GM13976 (cell line): ENCODE measurements at regions not wholly inside any gene's neighbourhood (a gene's known extent, or its start where the extent isn't known, plus 50 kb on each side); places are given as distances from the start of the nearest gene placed in this dataset.
"Not testable (repeated sequence)": the region's sequence is repeated elsewhere in the genome, so short reads cannot be mapped to it uniquely, and the experiment has no call there.

Source experiments
- DNase-seq: peaks from one replicate; pipeline ENCODE4 v3.0.0; 2012; ENCODE audit warnings: low spot score
- CTCF ChIP-seq: IDR thresholded peaks from 2 replicates; pipeline ENCODE4 v1.5.1; 2012; ENCODE audit warnings: borderline replicate concordance, mild to moderate bottlenecking; ENCODE audit not compliant: insufficient read depth; ENCODE audit errors: extremely low read depth, missing control alignments, control extremely low read depth
- in situ Hi-C: fragments of 300-500 bp; cut with MboI; formaldehyde crosslinking; loops from one replicate; pipeline ENCODE4 v1.12.0; 2022; ENCODE audit warnings: low sequenced_read_pairs, mixed read lengths, inconsistent platforms; ENCODE audit not compliant: unreplicated experiment

GRCh38 chr11:122195790-122196189 lies 79.8 kb upstream of the BLID start:
- in situ Hi-C loops: no loop called here
- TF ChIP-seq CTCF: no peak
- no peak for DNase-seq

GRCh38 chr11:122193881-122194480 lies 78.0 kb upstream of the BLID start:
- in situ Hi-C loops, DNase-seq: not testable (repeated sequence)

- DNase-seq: no peak
- in situ Hi-C loops: no loop called here
- no peak for TF ChIP-seq CTCF
Measured at GRCh38 chr11:122193457-122193856, 77.4 kb upstream of the BLID start.

- in situ Hi-C loops: no loop called here
- no peak for TF ChIP-seq CTCF
- DNase-seq: no peak
Measured at GRCh38 chr11:122192634-122193255, 76.7 kb upstream of the BLID start.

- no peak for TF ChIP-seq CTCF
- in situ Hi-C loops: no loop called here
- no peak for DNase-seq
Measured at GRCh38 chr11:122190768-122191167, 74.8 kb upstream of the BLID start.

GRCh38 chr11:122189229-122189628 lies 73.2 kb upstream of the BLID start:
- DNase-seq: no peak
- TF ChIP-seq CTCF: no peak
- in situ Hi-C loops: no loop called here

- in situ Hi-C loops: no loop called here
- no peak for DNase-seq
- no peak for TF ChIP-seq CTCF
Measured at GRCh38 chr11:122187373-122188165, 71.6 kb upstream of the BLID start.
